ENCODE measurements at regions not wholly inside any gene's neighbourhood (a gene's known extent, or its start where the extent isn't known, plus 50 kb on each side); places are given as distances from the start of the nearest gene placed in this dataset.
A peak's percentile ranks its signal among the peaks of the same experiment; 100 is the strongest.

- no peak overlapping the region for H3K4me3 ChIP-seq (replicated peaks in 1 of 2; ENCODE audit: low read depth in 2 of 2, low read length in 2 of 2)
- TF ChIP-seq CTCF (IDR thresholded peaks at IDR 0.05; ENCODE audit: low read depth, low read length), result no peak
- peak in 1 of 2 donors; percentile 6 for DNase-seq (ENCODE audit: low read depth in 2 of 2)
Measured at GRCh38 chr16:5709889-5710288, 612.3 kb upstream of the EEF2KMT start.

- no peak for DNase-seq (ENCODE audit: low read depth in 2 of 2)
- H3K4me3 ChIP-seq (replicated peaks in 1 of 2; ENCODE audit: low read depth in 2 of 2, low read length in 2 of 2), result no peak overlapping the region
- no peak for TF ChIP-seq CTCF (IDR thresholded peaks at IDR 0.05; ENCODE audit: low read depth, low read length)
Measured at GRCh38 chr16:5706211-5706610, 608.6 kb upstream of the EEF2KMT start.

- TF ChIP-seq CTCF (IDR thresholded peaks at IDR 0.05; ENCODE audit: low read depth, low read length), result no peak
- DNase-seq (ENCODE audit: low read depth in 2 of 2), result no peak
Measured at GRCh38 chr16:5704271-5704670, 606.7 kb upstream of the EEF2KMT start.

GRCh38 chr16:5693426-5693825, 595.8 kb upstream of the EEF2KMT start:
- H3K4me3 ChIP-seq (replicated peaks in 1 of 2; ENCODE audit: low read depth in 2 of 2, low read length in 2 of 2), result no peak overlapping the region
- TF ChIP-seq CTCF (IDR thresholded peaks at IDR 0.05; ENCODE audit: low read depth, low read length), result no peak
- DNase-seq (ENCODE audit: low read depth in 2 of 2), result no peak

More at GRCh38 chr16:5704271-5704670, 606.7 kb upstream of the EEF2KMT start:
- no peak overlapping the region for H3K4me3 ChIP-seq (replicated peaks in 1 of 2; ENCODE audit: low read depth in 2 of 2, low read length in 2 of 2)

GRCh38 chr16:5681966-5682365, 584.4 kb upstream of the EEF2KMT start:
- TF ChIP-seq CTCF (IDR thresholded peaks at IDR 0.05; ENCODE audit: low read depth, low read length), result no peak
- DNase-seq (ENCODE audit: low read depth in 2 of 2), result no peak
- H3K4me3 ChIP-seq (replicated peaks in 1 of 2; ENCODE audit: low read depth in 2 of 2, low read length in 2 of 2), result no peak overlapping the region

GRCh38 chr16:5678371-5678770, 580.8 kb upstream of the EEF2KMT start:
- no peak for TF ChIP-seq CTCF (IDR thresholded peaks at IDR 0.05; ENCODE audit: low read depth, low read length)
- no peak for DNase-seq (ENCODE audit: low read depth in 2 of 2)
- no peak overlapping the region for H3K4me3 ChIP-seq (replicated peaks in 1 of 2; ENCODE audit: low read depth in 2 of 2, low read length in 2 of 2)

GRCh38 chr16:5671421-5671820, 573.8 kb upstream of the EEF2KMT start:
- H3K4me3 ChIP-seq (replicated peaks in 1 of 2; ENCODE audit: low read depth in 2 of 2, low read length in 2 of 2), result no peak overlapping the region
- DNase-seq (ENCODE audit: low read depth in 2 of 2), result no peak
- TF ChIP-seq CTCF (IDR thresholded peaks at IDR 0.05; ENCODE audit: low read depth, low read length), result no peak
